HepG2 (cell line): ENCODE measurements at regions not wholly inside any gene's neighbourhood (a gene's known extent, or its start where the extent isn't known, plus 50 kb on each side); places are given as distances from the start of the nearest gene placed in this dataset.

Experiments used
- ATAC-seq: fragments of 200-7000 bp; cut with Tn5 transposase; 3 replicates; pipeline ENCODE4 v1.9.1; 2020; ENCODE audit warnings: mild to moderate bottlenecking, moderate library complexity
- BruUV-seq: library from RNA; stranded (reverse); fragments of 400-500 nt; replicated peaks from 2 replicates; lab custom pipeline; 2021; lab: Mats Ljungman, UMichigan
- CTCF ChIA-PET: fragments of 300-600 bp; formaldehyde crosslinking; extraction: SDS; loops from one replicate; lab custom pipeline; 2021; ENCODE audit warnings: low total read pairs, inconsistent platforms, low intra/inter-chr PET ratio; lab: Yijun Ruan, JAX
- POLR2A ChIA-PET: fragments of 350-600 bp; sonication (Branson Sonifier 250); formaldehyde crosslinking; loops from one replicate; lab custom pipeline; 2020; ENCODE audit warnings: antibody characterized with exemption, inconsistent platforms; lab: Yijun Ruan, JAX
- DNase-seq: peaks from one replicate; pipeline ENCODE4 v3.0.0-alpha.2; 2015; ENCODE audit warnings: low spot score
- FAIRE-seq: peaks from 3 replicates; lab custom pipeline; 2011; peaks lifted over from hg19 to GRCh38; lab: Jason Lieb, UNC
- H2AFZ ChIP-seq: one replicate; pipeline ENCODE4 v1.6.1; 2011; ENCODE audit warnings: low read length, inconsistent platforms
- H3K27ac ChIP-seq: fragments of 300-600 bp; 3 replicates; pipeline ENCODE4 v1.8.0; 2011; ENCODE audit warnings: mixed run types, mild to moderate bottlenecking, mixed read lengths, low read length, inconsistent platforms; ENCODE audit not compliant: insufficient read depth; ENCODE audit errors: extremely low read length
- H3K27me3 ChIP-seq, 2 experiments: fragments of 200-600 bp in 1 of 2; 2 replicates in 1 of 2; 3 replicates in 1 of 2; pipeline versions ENCODE4 v1.6.0 to v1.8.0; 2011; ENCODE audit warnings: low read length in 2 of 2, mild to moderate bottlenecking in 2 of 2, moderate library complexity in 2 of 2, inconsistent platforms in 1 of 2; ENCODE audit not compliant: insufficient read depth in 2 of 2, control insufficient read depth in 1 of 2
- H3K36me3 ChIP-seq, 2 experiments: fragments of 200-600 bp in 1 of 2; replicated peaks in 1 of 2; 2 replicates in 1 of 2; 3 replicates in 1 of 2; pipeline versions ENCODE4 v1.5.1 to v1.8.0; 2011; ENCODE audit warnings: low read length in 2 of 2, inconsistent platforms in 1 of 2; ENCODE audit not compliant: insufficient read depth in 2 of 2, control insufficient read depth in 1 of 2
- H3K4me1 ChIP-seq: 2 replicates; pipeline ENCODE4 v1.5.1; 2012; ENCODE audit warnings: low read length, inconsistent platforms; ENCODE audit not compliant: insufficient read depth
- H3K4me2 ChIP-seq: 2 replicates; pipeline ENCODE4 v1.6.0; 2011; ENCODE audit warnings: low read depth, low read length, inconsistent platforms
- H3K4me3 ChIP-seq, 3 experiments: fragments of 200-600 bp in 1 of 3; sonication (generic), shearing (Covaris generic) in 1 of 3; replicated peaks in 1 of 3; 2 replicates each; pipeline ENCODE4 v1.5.1; 2011 to 2016; ENCODE audit warnings: low read length in 3 of 3, inconsistent platforms in 2 of 3, low read depth in 2 of 3, mild to moderate bottlenecking in 2 of 3, control low read depth in 1 of 3, mixed read lengths in 1 of 3; ENCODE audit not compliant: insufficient read depth in 1 of 3
- H3K79me2 ChIP-seq: one replicate; pipeline ENCODE4 v1.6.1; 2011; ENCODE audit warnings: low read length, inconsistent platforms; ENCODE audit not compliant: insufficient read depth
- H3K9ac ChIP-seq: 2 replicates; pipeline ENCODE4 v1.6.0; 2011; ENCODE audit warnings: mild to moderate bottlenecking, low read depth, low read length, inconsistent platforms; ENCODE audit not compliant: insufficient read depth
- H3K9me3 ChIP-seq: 2 replicates; pipeline ENCODE4 v1.5.1; 2012; ENCODE audit warnings: mild to moderate bottlenecking, low read length
- H4K20me1 ChIP-seq: 2 replicates; pipeline ENCODE4 v1.6.0; 2011; ENCODE audit warnings: inconsistent platforms, mild to moderate bottlenecking, low read length, moderate library complexity; ENCODE audit not compliant: insufficient read depth
- BRCA1 ChIP-seq: sonication (generic); formaldehyde crosslinking; IDR thresholded peaks from 2 replicates; pipeline ENCODE4 v1.4.0; 2020; ENCODE audit warnings: missing genetic modification reagents
- CBX5 ChIP-seq: sonication (generic); formaldehyde crosslinking; IDR thresholded peaks from 2 replicates; pipeline ENCODE4 v1.4.0; 2020; ENCODE audit warnings: missing genetic modification reagents, borderline replicate concordance
- KLF9 ChIP-seq: IDR thresholded peaks from 2 replicates; pipeline ENCODE4 v1.6.1; 2016; ENCODE audit warnings: low read depth
- MAFG ChIP-seq: sonication (generic); formaldehyde crosslinking; IDR thresholded peaks from 2 replicates; pipeline ENCODE4 v1.5.1; 2020; ENCODE audit warnings: mild to moderate bottlenecking, missing genetic modification reagents
- PPARG ChIP-seq: conservative IDR thresholded peaks from 2 replicates; pipeline ENCODE4 v1.6.1; 2016; ENCODE audit warnings: missing biosample characterization, missing genetic modification reagents
- SMARCE1 ChIP-seq: fragments of 450-650 bp; IDR thresholded peaks from 2 replicates; pipeline ENCODE4 v1.6.1; 2017; ENCODE audit warnings: borderline replicate concordance
- SRY ChIP-seq: sonication (generic); formaldehyde crosslinking; IDR thresholded peaks from 2 replicates; pipeline ENCODE4 v1.8.0; 2022; ENCODE audit warnings: mild to moderate bottlenecking, missing genetic modification reagents
- ZNF17 ChIP-seq: sonication (generic); formaldehyde crosslinking; IDR thresholded peaks from 2 replicates; pipeline ENCODE4 v1.5.0; 2020; ENCODE audit warnings: mild to moderate bottlenecking, missing genetic modification reagents
- ZNF3 ChIP-seq: IDR thresholded peaks from 2 replicates; pipeline ENCODE4 v1.7.0; 2017; ENCODE audit warnings: inconsistent platforms
- ZNF33A ChIP-seq: sonication (generic); formaldehyde crosslinking; IDR thresholded peaks from 2 replicates; pipeline ENCODE4 v1.5.1; 2020; ENCODE audit warnings: missing genetic modification reagents, mild to moderate bottlenecking, moderate library complexity, borderline replicate concordance
- WGBS: methylation state at CpG from one replicate; pipeline ENCODE4 v1.1.6; 2017; ENCODE audit warnings: low lambda C conversion rate; 5-methylcytosine and 5-hydroxymethylcytosine counted together
- in situ Hi-C: cut with HindIII; loops from 2 replicates; pipeline ENCODE4 v1.10.0; 2017; ENCODE audit warnings: low pct_unique_long_range_greater_than_20kb; ENCODE audit not compliant: extremely low pct_ligation_motif_present
- intact Hi-C: fragments of 100-400 bp; cut with micrococcal nuclease; formaldehyde crosslinking; loops from one replicate; pipeline ENCODE4 v1.10.0; 2022; ENCODE audit not compliant: unreplicated experiment

- Histone ChIP-seq H3K4me1 (no peaks in the 10 kb centered on the region), H2AFZ (no peak overlapping the region), H3K27ac (no peak overlapping the region), H3K9ac (no peak overlapping the region), H3K4me3 (no peak overlapping the region), H3K27me3 (no peaks in the 10 kb centered on the region), H3K9me3 (no peaks in the 10 kb centered on the region), H3K79me2 (no peaks in the 10 kb centered on the region), H4K20me1 (no peaks in the 10 kb centered on the region), H3K36me3 (no peaks in the 10 kb centered on the region), H3K4me2 (no peak overlapping the region)
- CTCF ChIA-PET, result no interaction called here
- in situ Hi-C loops, result no loop called here
- DNase-seq (no peak), FAIRE-seq (no peak), ATAC-seq (no peak)
- TF ChIP-seq CBX5 (no peak), ZNF33A (no peak), ZNF17 (CRISPR knock-in tag) (no peak), PPARG (CRISPR knock-in tag) (no peak), ZNF3 (no peak), SRY (no peak), KLF9 (no peak)
- POLR2A ChIA-PET, result no interaction called here
- BruUV-seq, result no TSS peak
- intact Hi-C loops, result no loop called here
- WGBS, result 46% methylated on average over 1 of the region's 1 CpG
Observed at GRCh38 chr7:123314886-123315285, 115.1 kb upstream of the SLC13A1 start.

DNA sequence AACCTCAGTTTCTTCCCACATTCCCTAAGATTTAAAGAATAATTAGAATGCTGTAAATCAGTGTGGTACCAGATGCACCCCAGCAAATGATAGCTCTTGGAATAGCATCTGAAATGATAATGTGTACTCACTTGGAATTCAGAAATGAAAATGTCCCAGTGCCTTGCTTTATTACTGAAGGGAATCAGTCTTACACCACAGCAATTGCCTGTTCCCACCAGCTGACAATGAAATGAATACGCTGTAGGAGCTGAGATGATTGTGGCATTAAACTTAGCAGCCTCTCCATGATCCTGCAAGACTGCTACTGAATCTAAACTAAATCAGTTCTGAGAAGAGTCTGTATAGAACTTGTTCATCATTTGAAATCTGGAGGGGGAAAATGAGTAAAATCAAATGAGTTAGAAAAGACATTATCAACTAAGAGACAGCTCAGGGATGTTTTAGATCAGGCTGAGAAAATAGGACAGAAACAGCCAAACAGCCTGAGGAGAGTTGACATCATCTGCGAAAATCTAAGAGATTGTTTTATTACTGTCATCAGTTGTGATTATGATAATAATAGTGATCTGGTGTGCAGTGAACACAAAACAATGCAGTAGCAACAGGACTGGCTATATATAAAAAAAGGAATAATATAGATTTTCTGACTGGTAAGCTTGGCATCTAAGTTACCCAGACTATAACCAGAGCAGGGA lies 108.6 kb upstream of the SLC13A1 start:
- BruUV-seq, result no TSS peak
- 3% methylated on average over 2 of the region's 2 CpGs for WGBS
- DNase-seq (no peak), FAIRE-seq (no peak), ATAC-seq (no peak)
- H3K4me3 ChIP-seq, result no peak overlapping the region
- TF ChIP-seq SMARCE1 (no peak), BRCA1 (CRISPR knock-in tag) (no peak), MAFG (no peak)
- H3K79me2 ChIP-seq, result no peaks in the 10 kb centered on the region
- CTCF ChIA-PET, result no interaction called here
- H3K27me3 ChIP-seq, result no peaks in the 10 kb centered on the region
- no peaks in the 10 kb centered on the region for H3K9me3 ChIP-seq
- intact Hi-C loops, result no loop called here
- H3K36me3 ChIP-seq, result no peaks in the 10 kb centered on the region
- no peak overlapping the region for H3K27ac ChIP-seq
- H3K4me1 ChIP-seq, result no peaks in the 10 kb centered on the region
- H3K9ac ChIP-seq, result no peak overlapping the region
- no peak overlapping the region for H2AFZ ChIP-seq
- H3K4me2 ChIP-seq, result no peak overlapping the region
- H4K20me1 ChIP-seq, result no peaks in the 10 kb centered on the region
- in situ Hi-C loops, result no loop called here
- POLR2A ChIA-PET, result no interaction called here
